Epithelial cell of esophagus (primary cell): ENCODE measurements at regions not wholly inside any gene's neighbourhood (a gene's known extent, or its start where the extent isn't known, plus 50 kb on each side); places are given as distances from the start of the nearest gene placed in this dataset.
A peak's percentile ranks its signal among the peaks of the same experiment; 100 is the strongest.

Experiments
- DNase-seq: peaks from one replicate; pipeline ENCODE4 v3.0.0; 2010; ENCODE audit warnings: low read depth
- H3K4me3 ChIP-seq: 2 replicates; pipeline ENCODE4 v1.5.1; 2011; ENCODE audit warnings: mild to moderate bottlenecking, low read length, control low read depth
- CTCF ChIP-seq: IDR thresholded peaks from 2 replicates; pipeline ENCODE4 v1.5.1; 2011; ENCODE audit warnings: low read depth, mild to moderate bottlenecking, low read length, control low read depth, inconsistent platforms; ENCODE audit not compliant: insufficient read depth; ENCODE audit errors: missing control alignments

- DNase-seq, result peak; percentile 73
- H3K4me3 ChIP-seq, result no peak overlapping the region
- TF ChIP-seq CTCF, result no peak
Measured at GRCh38 chr6:113591896-113592827, 265.0 kb upstream of the MARCKS start.

GRCh38 chr6:113594726-113595125, 262.4 kb upstream of the MARCKS start:
- TF ChIP-seq CTCF, result peak; percentile 12
- no peak overlapping the region for H3K4me3 ChIP-seq
- peak; percentile 42 for DNase-seq

- no peak overlapping the region for H3K4me3 ChIP-seq
- no peak for DNase-seq
- no peak for TF ChIP-seq CTCF
Measured at GRCh38 chr6:113595911-113596376, 261.2 kb upstream of the MARCKS start.

- no peak for DNase-seq
- no peak for TF ChIP-seq CTCF
- H3K4me3 ChIP-seq, result no peak overlapping the region
Measured at GRCh38 chr6:113596387-113597230, 260.5 kb upstream of the MARCKS start.

DNA sequence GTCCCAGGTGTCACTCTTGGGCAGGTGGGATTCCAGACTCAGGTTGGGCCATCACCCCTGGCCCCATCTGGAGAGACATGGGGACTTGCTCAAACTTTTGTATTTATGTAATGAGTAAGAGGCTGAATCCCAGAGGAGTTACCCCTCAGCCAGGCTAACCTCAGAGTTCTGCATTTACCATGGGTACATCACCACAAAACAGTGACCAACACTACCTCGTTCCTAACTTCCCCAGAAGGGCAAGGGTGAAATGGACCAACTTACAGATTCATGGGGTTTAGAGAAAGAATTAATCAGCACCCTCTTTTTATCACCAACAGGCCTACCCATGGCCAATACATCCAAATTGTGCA, 259.9 kb upstream of the MARCKS start:
- no peak for TF ChIP-seq CTCF
- no peak for DNase-seq
- no peak overlapping the region for H3K4me3 ChIP-seq

- DNase-seq, result no peak
- H3K4me3 ChIP-seq, result no peak overlapping the region
- no peak for TF ChIP-seq CTCF
Measured at GRCh38 chr6:113598786-113599185, 258.4 kb upstream of the MARCKS start.
